OCI-LY7 (cell line): ENCODE measurements at regions not wholly inside any gene's neighbourhood (a gene's known extent, or its start where the extent isn't known, plus 50 kb on each side); places are given as distances from the start of the nearest gene placed in this dataset.

Source experiments
- BruUV-seq: library from RNA; stranded (reverse); fragments of 400-500 nt; replicated peaks from 2 replicates; lab custom pipeline; 2021; lab: Mats Ljungman, UMichigan
- CTCF ChIA-PET: fragments of 300-600 bp; sonication (Branson Sonifier 250); formaldehyde crosslinking; loops from one replicate; lab custom pipeline; 2022; ENCODE audit warnings: antibody characterized with exemption; ENCODE audit not compliant: unreplicated experiment; lab: Charles Lee
- POLR2A ChIA-PET: fragments of 300-600 bp; sonication (Branson Sonifier 250); formaldehyde crosslinking; loops from one replicate; lab custom pipeline; 2022; ENCODE audit warnings: antibody characterized with exemption; lab: Charles Lee
- DNase-seq: peaks from one replicate; pipeline ENCODE4 v3.0.0-alpha.2; 2015; ENCODE audit warnings: low spot score
- H2AFZ ChIP-seq: fragments of 200-600 bp; sonication (generic), shearing (Covaris generic); 2 replicates; pipeline ENCODE4 v1.6.1; 2014; ENCODE audit warnings: mild to moderate bottlenecking, antibody characterized with exemption, low read length, moderate library complexity
- H3K27ac ChIP-seq: fragments of 200-600 bp; sonication (generic); 2 replicates; pipeline ENCODE4 v1.5.1; 2014; ENCODE audit warnings: mixed run types, low read depth, mild to moderate bottlenecking, moderate library complexity, low read length, inconsistent platforms; ENCODE audit not compliant: poor library complexity, severe bottlenecking
- H3K36me3 ChIP-seq: fragments of 200-600 bp; sonication (generic); 2 replicates; pipeline ENCODE4 v1.6.1; 2014; ENCODE audit warnings: mild to moderate bottlenecking, antibody characterized with exemption, low read length, moderate library complexity, mixed read lengths; ENCODE audit not compliant: insufficient read depth
- H3K4me1 ChIP-seq: fragments of 200-600 bp; sonication (generic); 2 replicates; pipeline ENCODE4 v1.5.1; 2014; ENCODE audit warnings: mild to moderate bottlenecking, low read length; ENCODE audit not compliant: insufficient read depth, poor library complexity, severe bottlenecking
- H3K4me2 ChIP-seq: fragments of 200-600 bp; sonication (generic); 2 replicates; pipeline ENCODE4 v1.6.1; 2014; ENCODE audit warnings: mild to moderate bottlenecking, low read length
- H3K4me3 ChIP-seq: fragments of 200-600 bp; sonication (generic); 2 replicates; pipeline ENCODE4 v1.5.1; 2014; ENCODE audit warnings: mild to moderate bottlenecking, low read depth, low read length; ENCODE audit not compliant: poor library complexity, severe bottlenecking
- H3K79me2 ChIP-seq: fragments of 200-600 bp; sonication (generic); 2 replicates; pipeline ENCODE4 v1.6.1; 2016; ENCODE audit warnings: low read depth, mild to moderate bottlenecking, low read length, moderate library complexity, mixed read lengths; ENCODE audit not compliant: insufficient read depth
- H3K9me2 ChIP-seq: fragments of 200-600 bp; sonication (generic); 2 replicates; pipeline ENCODE4 v1.6.1; 2016; ENCODE audit warnings: mild to moderate bottlenecking, low read length, mixed read lengths; ENCODE audit not compliant: insufficient read depth
- H3K9me3 ChIP-seq: fragments of 200-600 bp; sonication (generic); 2 replicates; pipeline ENCODE4 v1.6.1; 2014; ENCODE audit warnings: mild to moderate bottlenecking, mixed run types, low read length, mixed read lengths
- H4K20me1 ChIP-seq: fragments of 200-600 bp; sonication (generic); 2 replicates; pipeline ENCODE4 v1.6.1; 2014; ENCODE audit warnings: mild to moderate bottlenecking, antibody characterized with exemption, low read length, moderate library complexity, mixed read lengths; ENCODE audit not compliant: insufficient read depth
- EZH2phosphoT487 ChIP-seq: fragments of 200-600 bp; sonication (generic); IDR thresholded peaks from 2 replicates; pipeline ENCODE4 v1.6.1; 2018; ENCODE audit warnings: low read depth, borderline replicate concordance, mild to moderate bottlenecking, mixed run types, antibody characterized with exemption, low read length, moderate library complexity, mixed read lengths
- intact Hi-C: fragments of 100-400 bp; cut with micrococcal nuclease; formaldehyde crosslinking; loops from one replicate; pipeline ENCODE4 v1.10.0; 2022; ENCODE audit not compliant: unreplicated experiment
- TF ChIP-seq, protein P1 (sequence below): fragments of 200-600 bp; sonication (generic); conservative IDR thresholded peaks from 2 replicates; pipeline ENCODE4 v1.5.1; 2014; ENCODE audit warnings: mild to moderate bottlenecking, antibody characterized with exemption, low read length, moderate library complexity, mixed read lengths

DNA sequence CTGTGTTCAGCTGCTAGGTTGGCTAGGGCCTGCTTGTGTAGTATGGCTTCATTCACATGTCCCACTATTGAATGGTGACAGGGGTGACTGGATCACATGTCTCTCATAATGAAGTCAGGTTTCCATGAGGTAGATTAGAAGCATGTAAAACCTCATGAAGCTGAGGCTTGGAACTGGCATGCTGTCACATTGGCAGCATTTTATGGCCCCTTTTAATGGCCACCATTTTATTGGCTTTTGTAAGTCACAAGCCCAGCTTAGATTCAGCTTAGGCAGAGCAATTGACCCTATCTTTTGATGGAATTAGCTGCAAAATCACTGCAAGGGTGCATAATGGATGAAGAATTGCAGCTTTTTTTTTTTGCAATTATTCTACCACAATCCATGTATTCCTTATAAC lies 583.5 kb downstream of the MED13L start:
- H2AFZ ChIP-seq, result no peak overlapping the region
- CTCF ChIA-PET, result no interaction called here
- no peak for TF ChIP-seq EZH2phosphoT487
- TF ChIP-seq, protein P1, sequence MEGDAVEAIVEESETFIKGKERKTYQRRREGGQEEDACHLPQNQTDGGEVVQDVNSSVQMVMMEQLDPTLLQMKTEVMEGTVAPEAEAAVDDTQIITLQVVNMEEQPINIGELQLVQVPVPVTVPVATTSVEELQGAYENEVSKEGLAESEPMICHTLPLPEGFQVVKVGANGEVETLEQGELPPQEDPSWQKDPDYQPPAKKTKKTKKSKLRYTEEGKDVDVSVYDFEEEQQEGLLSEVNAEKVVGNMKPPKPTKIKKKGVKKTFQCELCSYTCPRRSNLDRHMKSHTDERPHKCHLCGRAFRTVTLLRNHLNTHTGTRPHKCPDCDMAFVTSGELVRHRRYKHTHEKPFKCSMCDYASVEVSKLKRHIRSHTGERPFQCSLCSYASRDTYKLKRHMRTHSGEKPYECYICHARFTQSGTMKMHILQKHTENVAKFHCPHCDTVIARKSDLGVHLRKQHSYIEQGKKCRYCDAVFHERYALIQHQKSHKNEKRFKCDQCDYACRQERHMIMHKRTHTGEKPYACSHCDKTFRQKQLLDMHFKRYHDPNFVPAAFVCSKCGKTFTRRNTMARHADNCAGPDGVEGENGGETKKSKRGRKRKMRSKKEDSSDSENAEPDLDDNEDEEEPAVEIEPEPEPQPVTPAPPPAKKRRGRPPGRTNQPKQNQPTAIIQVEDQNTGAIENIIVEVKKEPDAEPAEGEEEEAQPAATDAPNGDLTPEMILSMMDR, result no peak
- no peaks in the 10 kb centered on the region for H3K9me2 ChIP-seq
- H3K4me2 ChIP-seq, result no peak overlapping the region
- no peaks in the 10 kb centered on the region for H3K36me3 ChIP-seq
- H3K27ac ChIP-seq, result no peak overlapping the region
- DNase-seq, result no peak
- no peaks in the 10 kb centered on the region for H3K79me2 ChIP-seq
- no peaks in the 10 kb centered on the region for H3K4me1 ChIP-seq
- H3K4me3 ChIP-seq, result no peak overlapping the region
- intact Hi-C loops, result no loop called here
- BruUV-seq, result no TSS peak
- no peaks in the 10 kb centered on the region for H4K20me1 ChIP-seq
- POLR2A ChIA-PET, result no interaction called here
- no peaks in the 10 kb centered on the region for H3K9me3 ChIP-seq

DNA sequence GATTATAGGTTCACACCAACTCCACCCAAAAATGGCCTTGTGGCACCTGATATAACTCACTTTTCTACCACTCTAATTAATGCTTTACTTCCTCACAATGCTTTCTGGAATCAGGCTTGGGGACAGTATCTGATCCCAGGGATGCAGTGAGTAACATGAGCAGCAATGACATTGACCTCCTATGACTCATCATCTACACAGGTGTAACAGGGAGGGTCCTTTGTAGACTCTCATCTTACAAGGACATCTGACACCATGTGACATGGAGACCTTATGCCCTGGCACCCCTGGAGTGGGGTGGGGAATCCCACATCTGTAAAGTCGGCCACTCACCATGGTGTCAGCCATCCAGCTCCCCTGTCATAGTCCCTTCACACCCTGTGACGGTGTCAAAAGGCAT lies 586.4 kb downstream of the MED13L start:
- Histone ChIP-seq H3K27ac (no peak overlapping the region), H3K79me2 (no peaks in the 10 kb centered on the region), H3K9me3 (no peaks in the 10 kb centered on the region), H4K20me1 (no peaks in the 10 kb centered on the region), H3K4me2 (no peak overlapping the region), H3K9me2 (no peaks in the 10 kb centered on the region), H3K4me3 (no peak overlapping the region), H3K4me1 (no peaks in the 10 kb centered on the region), H3K36me3 (no peaks in the 10 kb centered on the region), H2AFZ (no peak overlapping the region)
- DNase-seq, result no peak
- POLR2A ChIA-PET, result no interaction called here
- CTCF ChIA-PET, result no interaction called here
- intact Hi-C loops, result no loop called here
- BruUV-seq, result no TSS peak
- TF ChIP-seq, protein P1, result no peak
- TF ChIP-seq EZH2phosphoT487, result no peak

DNA sequence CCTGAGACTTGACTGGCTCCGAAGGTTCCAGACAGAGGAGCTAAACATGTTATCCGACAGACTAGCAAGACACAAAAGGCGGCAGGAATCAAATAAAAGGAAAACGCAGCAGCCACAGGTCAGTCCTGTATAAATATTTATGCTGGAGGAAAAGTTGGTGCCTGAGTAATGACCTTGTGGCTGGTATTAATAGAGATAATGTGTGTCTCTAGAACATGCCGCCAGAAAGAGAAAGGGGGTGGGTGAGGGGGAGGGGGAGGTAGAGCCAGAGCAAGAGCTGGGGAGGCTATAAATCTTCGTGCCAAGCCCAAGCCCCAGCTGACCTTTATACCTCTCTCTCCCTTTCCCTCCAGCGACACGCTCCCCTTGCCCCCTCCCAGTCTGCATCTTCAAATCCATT lies 590.4 kb downstream of the MED13L start:
- Histone ChIP-seq H3K9me3 (no peaks in the 10 kb centered on the region), H3K27ac (no peak overlapping the region), H2AFZ (no peak overlapping the region), H4K20me1 (no peaks in the 10 kb centered on the region), H3K9me2 (no peaks in the 10 kb centered on the region), H3K4me3 (no peak overlapping the region), H3K4me2 (no peak overlapping the region), H3K4me1 (no peaks in the 10 kb centered on the region), H3K36me3 (no peaks in the 10 kb centered on the region), H3K79me2 (no peaks in the 10 kb centered on the region)
- CTCF ChIA-PET, result no interaction called here
- TF ChIP-seq, protein P1, result no peak
- TF ChIP-seq EZH2phosphoT487, result no peak
- intact Hi-C loops, result no loop called here
- POLR2A ChIA-PET, result interaction anchor here (0.6 to 0.7 kb wide), 2 partner anchors 15 to 797 kb away, joined by 3 to 5 read pairs; no protein-coding TSS in a partner anchor
- no TSS peak for BruUV-seq
- no peak for DNase-seq
